NCI-H1436 (cell line): ENCODE measurements at regions not wholly inside any gene's neighbourhood (a gene's known extent, or its start where the extent isn't known, plus 50 kb on each side); places are given as distances from the start of the nearest gene placed in this dataset.

Source experiments
- DNase-seq: peaks from one replicate; lab custom pipeline; 2025; lab: John Stamatoyannopoulos, UW

DNA sequence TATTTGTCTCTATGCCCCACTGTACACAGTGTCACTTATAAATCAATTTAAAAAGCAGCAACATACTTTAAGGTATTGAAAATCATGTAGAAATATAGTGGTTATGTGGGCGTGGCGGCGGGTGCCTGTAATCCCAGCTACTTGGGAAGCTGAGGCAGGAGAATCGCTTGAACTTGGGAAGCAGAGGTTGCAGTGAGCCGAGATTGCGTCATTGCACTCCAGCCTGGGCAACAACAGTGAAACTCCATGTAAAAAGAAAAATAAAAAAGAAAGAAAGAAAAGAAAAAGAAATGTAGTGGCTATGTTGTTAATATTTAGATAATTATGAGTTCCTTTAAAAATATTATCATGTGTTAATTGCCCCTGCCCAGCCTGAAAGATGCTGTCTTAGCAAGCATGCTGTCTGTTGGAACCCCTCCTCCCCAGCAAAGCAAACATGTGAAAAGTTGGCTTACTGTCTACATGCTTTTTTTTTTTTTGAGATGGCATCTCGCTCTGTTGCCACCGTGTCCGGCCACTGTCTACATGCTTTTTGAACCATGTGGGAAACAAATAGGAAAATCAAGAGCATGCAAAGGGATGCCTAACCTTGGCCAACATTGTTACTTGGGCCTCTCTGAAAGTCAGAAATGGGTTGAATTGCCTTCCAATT is 151.4 kb upstream of the TSHZ2 start:
- DNase-seq = no peak

DNA sequence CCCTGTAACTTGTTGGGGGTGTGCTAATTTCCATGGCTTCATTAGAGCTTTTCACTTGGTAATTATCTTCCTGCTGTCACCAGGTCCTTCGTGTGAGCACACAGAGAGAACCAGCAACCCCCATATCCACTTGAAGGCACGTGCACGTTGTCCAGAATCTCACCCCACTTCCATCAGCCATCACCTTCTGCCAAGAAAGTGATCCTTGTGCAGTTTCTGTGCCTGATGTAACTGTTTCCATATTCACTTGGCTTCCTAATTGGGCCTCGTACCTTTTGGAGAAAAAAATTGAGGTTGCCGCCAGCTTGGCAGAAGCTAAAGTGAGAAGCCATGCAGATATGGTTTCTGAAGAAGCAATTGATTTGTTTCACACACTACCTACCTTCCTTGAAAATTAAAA is 153.7 kb upstream of the TSHZ2 start:
- no peak for DNase-seq

GRCh38 chr20:52817981-52818380 is 154.2 kb upstream of the TSHZ2 start:
- no peak for DNase-seq

GRCh38 chr20:52817511-52817910 is 154.6 kb upstream of the TSHZ2 start:
- DNase-seq = no peak

DNA sequence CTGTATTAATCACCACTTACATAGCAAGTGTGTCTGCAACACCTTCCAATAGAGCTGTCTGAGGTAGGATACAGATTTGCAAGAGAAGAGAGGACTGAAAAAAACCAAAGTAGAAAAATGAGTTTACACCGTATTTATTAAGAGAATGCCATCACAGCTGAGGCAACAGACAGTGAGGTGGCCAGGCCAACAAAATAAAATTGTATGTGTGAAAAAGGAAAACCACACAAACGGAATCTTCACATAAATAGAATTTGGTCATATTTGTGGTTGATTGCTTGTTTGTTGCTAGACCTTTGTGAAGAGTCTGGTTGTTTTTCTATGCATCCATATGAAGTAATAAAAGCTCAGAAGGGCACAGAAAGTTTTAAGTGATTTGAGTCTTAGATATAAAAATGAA is 157.8 kb upstream of the TSHZ2 start:
- no peak for DNase-seq

DNA sequence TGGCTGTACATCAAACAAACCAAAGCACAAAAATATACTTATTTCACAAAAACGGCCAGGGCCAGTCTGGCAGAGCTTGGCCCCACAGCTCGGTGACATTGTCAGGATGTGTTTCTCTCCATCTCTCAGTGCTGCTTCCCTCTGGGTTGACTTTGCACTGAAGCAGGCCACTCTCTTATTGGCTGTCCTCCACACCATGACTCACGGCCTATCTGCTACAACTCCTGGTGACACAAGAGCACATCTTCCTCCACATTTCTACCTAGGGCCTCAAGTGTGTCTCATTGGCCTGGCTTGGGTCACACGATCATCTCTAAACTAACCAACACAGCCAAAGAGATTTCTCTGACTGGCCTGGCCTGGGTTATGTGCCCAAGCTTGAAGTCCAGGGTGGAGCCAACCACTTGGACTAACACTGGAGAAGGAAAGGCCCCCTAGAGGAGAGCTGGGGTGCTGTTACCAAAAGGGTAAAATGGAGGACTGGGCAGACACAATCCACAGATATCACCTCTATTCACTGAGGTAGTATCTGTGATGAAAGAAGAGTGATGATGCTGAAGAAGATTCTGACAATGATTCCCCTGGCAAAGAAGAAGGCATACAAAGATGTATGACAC is 159.8 kb upstream of the TSHZ2 start:
- DNase-seq = no peak

DNA sequence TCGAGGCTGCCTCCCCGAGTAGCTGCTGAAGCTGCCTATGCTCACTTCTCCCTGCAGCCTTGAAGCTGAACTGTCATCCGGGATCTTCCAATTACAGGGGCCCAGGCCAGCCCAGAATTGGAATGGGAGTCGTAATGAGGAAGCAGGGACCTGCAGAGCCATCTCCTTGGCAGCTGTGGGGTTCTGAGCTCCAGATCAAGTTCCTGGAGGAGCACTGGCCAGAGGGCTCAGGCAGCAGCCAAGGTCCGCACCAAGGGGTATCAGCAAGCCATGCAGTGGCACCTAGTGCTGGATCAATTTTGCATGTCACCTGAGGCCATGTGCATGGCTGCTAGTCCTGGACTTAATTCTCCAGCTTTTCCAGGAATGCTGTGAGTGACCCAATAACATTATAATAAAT is 163.2 kb upstream of the TSHZ2 start:
- no peak for DNase-seq

DNA sequence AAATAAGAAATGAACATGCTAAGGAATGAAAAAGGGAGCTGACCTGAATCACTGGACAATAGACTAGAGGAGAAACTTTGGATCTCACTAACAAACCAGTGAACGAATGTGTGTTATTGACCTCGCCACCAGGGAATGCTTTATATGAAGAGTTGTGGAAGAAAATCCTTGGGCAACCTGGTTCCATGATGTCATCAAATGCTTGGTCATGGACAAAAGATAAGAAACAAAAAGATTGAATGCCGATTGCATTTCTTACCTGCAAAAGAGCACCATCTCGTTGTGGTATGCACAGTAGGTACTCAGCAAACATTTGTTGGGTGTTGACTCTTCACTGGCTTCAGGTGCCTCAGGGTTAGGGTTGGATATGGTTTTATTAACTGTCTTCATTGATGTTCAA is 165.2 kb upstream of the TSHZ2 start:
- no peak for DNase-seq

DNA sequence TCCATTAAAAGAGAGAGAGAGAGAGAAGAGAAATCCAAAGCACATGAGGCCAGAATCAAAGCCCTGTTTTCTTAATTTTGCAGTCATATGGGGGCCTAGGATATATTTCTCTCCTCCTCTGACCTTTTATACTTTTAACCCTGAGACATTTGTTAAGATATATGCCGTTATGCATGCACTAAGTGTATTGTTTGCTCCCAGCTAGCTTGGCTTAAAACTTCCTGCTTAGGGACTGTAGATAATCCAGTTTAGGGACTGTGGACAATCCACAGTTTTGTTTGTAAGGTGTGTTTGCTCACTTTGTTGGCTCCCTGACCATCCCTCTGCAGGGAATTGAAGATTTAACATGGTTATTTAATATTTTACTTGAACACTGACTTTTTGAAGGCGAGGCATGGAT is 166.3 kb upstream of the TSHZ2 start:
- no peak for DNase-seq

DNA sequence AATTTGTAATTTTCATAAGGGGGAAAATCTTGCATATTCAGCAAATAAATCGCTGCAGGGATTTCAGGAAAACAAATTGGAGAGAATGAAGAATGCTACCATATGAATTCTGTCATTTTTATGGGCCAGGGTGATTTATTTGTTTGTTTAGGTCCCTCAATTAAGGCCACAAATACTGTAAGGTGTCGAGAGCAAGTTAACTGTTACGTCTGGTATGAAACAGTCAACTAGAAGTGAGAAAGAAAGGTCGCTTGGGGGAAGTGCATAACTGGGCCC is 166.9 kb upstream of the TSHZ2 start:
- no peak for DNase-seq

DNA sequence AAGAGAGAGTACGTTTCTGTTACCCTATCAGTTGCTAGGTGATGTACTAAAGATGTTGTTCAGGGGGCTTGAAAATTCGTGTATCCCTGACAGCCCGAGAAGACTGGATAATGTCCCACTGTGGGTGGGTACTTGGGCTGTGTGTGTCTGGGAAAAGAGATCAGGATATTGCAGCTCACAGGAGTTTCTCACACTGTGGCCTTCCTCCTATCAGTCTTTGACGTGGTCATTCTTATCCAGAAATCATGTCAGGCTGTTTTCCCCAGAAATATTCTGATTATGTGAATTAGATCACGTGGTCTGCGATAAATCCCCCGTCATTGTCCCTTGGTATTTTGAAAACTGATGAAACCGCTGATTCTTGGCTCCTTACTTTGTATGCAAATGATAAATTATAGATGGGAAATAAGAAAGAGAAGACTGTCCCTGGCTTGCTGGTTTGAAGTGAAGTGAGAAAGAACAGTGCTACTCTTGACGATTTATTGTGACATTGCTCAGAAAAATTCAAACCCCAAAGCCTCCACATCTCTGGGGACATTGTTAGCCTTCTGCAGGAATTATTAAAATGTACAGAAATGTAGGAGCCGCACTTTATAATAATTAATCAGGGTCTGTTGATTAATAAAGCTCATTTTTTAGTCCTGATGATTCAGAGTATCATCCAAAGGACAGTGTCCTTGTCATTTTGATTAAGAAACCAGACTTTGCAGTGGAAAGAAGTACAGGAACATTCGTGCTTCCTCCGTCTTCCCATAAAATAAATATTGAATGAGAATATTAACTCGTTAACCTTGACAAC is 167.5 kb upstream of the TSHZ2 start:
- no peak for DNase-seq

GRCh38 chr20:52801628-52802006 is 170.5 kb upstream of the TSHZ2 start:
- DNase-seq = no peak

- DNase-seq = no peak
Measured at GRCh38 chr20:52800734-52801627, 171.2 kb upstream of the TSHZ2 start.

DNA sequence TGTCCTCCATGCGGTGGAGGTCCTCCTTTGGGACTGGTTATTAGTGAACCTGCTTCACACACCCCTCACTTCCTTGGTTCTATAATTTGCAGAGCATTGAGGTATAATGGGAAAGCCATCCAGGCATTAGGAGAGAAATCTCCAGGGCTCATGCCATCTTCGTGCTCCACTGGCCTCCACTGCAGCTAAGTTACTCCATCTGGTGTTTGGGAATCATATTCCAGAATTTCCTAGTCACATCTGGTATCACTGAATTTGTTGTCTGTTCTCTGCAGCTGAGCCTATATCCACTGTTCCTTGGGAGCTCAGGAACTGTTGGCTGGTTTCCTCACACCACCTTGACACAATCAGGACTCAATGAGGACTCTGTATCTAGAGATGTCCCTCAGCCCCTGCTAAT is 173.0 kb upstream of the TSHZ2 start:
- DNase-seq = no peak

DNA sequence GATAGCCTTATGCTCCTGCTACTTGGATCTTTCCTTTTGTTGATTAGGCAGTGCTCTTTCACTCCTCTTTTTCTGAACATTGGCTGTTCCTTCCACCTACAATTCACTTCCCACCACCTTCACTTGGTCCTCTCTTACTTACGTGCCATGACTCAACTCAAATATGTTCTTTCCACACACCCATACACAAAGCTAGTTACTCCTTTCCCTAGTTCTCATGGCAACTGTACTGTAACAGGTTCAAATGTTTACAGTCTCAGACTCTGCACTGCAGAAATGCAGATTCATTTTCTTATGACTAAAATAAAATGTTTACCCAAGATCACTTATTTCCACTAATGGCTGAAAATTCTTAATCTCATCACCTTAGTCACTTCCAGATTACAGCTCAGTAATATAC is 174.0 kb upstream of the TSHZ2 start:
- no peak for DNase-seq

DNA sequence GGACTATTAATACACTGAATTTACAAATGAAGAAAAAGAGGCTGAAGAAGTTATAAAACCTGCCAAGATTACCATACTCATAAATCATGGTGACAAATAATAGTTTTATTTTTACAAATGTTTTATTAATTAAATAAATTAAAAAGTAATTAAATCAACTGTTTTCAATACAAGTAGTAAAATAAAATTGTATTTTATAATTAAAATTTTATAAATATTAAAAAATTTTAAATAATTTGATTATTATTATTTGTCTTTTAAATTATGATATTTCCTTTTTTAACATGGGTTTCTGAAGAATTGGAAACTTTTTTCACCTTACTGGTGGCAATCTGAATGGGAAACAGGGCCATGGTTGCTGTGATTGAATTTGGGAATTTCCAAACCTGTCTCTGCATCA is 177.3 kb upstream of the TSHZ2 start:
- DNase-seq = no peak

DNA sequence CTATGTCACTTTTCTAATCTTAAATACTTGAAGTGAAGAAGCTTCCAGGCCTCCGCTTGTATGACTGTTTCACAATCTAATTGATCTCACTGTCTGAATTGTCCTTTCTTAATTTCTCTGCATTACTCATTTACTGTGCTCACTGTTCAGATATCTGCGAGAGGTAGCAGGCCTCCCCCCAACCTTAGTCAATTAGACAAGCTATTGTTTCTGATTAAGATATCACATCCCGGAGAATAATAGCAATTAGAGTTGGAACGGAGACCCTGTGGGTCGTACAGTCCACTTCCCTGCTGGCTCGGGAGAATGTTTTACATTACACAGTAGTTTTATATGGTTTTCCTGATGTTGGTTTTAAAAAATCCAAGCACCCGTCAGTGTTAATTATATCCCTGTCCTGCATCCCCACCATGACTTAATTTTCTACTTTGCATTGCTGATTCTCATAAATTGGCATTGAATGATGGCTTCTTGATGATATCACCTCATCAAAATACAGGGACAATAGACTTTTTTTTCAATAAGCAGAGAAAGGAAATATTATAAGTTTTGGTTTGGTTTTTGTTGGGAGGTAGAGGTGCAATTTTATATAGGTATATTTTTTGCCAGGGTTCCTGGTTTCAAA is 178.7 kb upstream of the TSHZ2 start:
- no peak for DNase-seq

DNA sequence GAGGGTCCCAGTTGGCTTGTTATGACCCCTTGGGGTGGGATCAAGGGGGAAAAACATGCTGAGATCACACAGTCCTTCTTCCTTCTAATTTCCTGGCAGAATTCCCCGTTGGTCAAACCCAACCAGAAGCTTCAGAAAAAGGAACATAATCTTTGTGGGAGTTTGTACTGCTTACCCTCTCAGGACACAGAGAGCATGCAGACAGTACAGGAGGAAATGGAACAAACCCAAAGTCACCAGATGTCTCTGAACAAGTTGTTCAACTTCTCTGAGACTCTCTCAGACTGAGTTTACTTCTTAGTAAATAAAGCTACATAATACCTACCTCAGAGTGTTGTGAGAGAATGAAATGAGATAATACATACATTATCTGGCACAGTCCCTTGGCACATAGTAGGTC is 181.1 kb upstream of the TSHZ2 start:
- no peak for DNase-seq

DNA sequence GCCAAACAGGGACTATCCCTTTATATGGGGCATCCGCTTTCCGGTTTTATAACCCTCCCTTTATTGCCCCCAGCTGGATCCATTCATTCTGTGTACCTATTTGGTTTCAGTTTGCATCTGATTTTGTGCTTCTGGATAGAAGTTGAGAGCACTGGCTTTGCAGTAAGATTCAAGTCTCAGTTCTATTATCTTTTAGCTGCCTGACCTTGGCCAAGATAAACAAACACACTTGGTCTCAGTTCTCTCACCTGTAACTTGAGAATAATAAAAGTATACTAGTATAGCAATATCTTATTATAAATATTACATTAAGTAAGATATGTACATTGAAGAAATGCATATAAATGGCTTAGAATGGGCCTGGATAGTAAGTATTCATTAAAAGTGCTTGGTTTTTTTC is 182.4 kb upstream of the TSHZ2 start:
- DNase-seq = no peak

GRCh38 chr20:52787962-52788361 is 184.2 kb upstream of the TSHZ2 start:
- no peak for DNase-seq

DNA sequence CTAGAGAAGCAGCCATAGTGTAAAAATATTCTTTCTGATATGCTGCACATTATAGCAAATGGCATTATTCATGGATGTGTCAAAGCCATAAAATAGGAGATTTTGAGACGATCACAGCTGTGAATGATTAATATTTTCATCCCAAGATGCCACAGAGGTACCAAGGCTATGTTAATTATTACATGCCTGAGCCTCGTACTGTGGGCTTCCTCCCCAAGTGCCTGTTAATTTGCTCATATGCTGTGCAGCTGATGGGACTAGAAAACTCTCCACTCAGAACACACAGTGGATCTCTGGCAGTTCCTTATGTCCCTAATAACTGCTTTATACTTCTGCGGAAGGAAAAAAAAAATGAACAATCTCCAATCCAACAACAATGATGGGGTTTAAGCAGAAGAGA is 184.9 kb upstream of the TSHZ2 start:
- no peak for DNase-seq

- DNase-seq = no peak
Measured at GRCh38 chr20:52785679-52786078, 186.5 kb upstream of the TSHZ2 start.
